CD14-positive monocyte (primary cell): ENCODE measurements at regions not wholly inside any gene's neighbourhood (a gene's known extent, or its start where the extent isn't known, plus 50 kb on each side); places are given as distances from the start of the nearest gene placed in this dataset.
A peak's percentile ranks its signal among the peaks of the same experiment; 100 is the strongest.

Experiments used
- DNase-seq, 3 donors: peaks; one replicate each; pipeline ENCODE4 v3.0.0-alpha.2; 2011 to 2022
- H2AFZ ChIP-seq: 2 replicates; pipeline ENCODE4 v1.6.0; 2012; ENCODE audit warnings: mild to moderate bottlenecking, low read depth, low read length, inconsistent platforms; ENCODE audit not compliant: insufficient read depth, poor library complexity, severe bottlenecking
- H3K27ac ChIP-seq, 2 donors: 1 replicate in 1 of 2; 2 replicates in 1 of 2; pipeline ENCODE4 v1.5.1; 2012 to 2013; ENCODE audit warnings: low read length in 2 of 2, control low read depth in 1 of 2, inconsistent platforms in 1 of 2, low read depth in 1 of 2, mild to moderate bottlenecking in 1 of 2
- H3K27me3 ChIP-seq, 2 donors: one replicate each; pipeline versions ENCODE4 v1.6.0 to v1.6.1; 2011 to 2013; ENCODE audit warnings: low read length in 2 of 2; ENCODE audit not compliant: control insufficient read depth in 2 of 2, insufficient read depth in 2 of 2
- H3K36me3 ChIP-seq, 2 donors: replicated peaks in 1 of 2; 1 replicate in 1 of 2; 2 replicates in 1 of 2; pipeline versions ENCODE4 v1.5.1 to v1.6.1; 2012 to 2013; ENCODE audit warnings: low read length in 2 of 2, control low read depth in 1 of 2, inconsistent platforms in 1 of 2, mild to moderate bottlenecking in 1 of 2; ENCODE audit not compliant: insufficient read depth in 2 of 2, control insufficient read depth in 1 of 2
- H3K4me1 ChIP-seq, 2 donors: 1 replicate in 1 of 2; 2 replicates in 1 of 2; pipeline versions ENCODE4 v1.5.1 to v1.6.1; 2012 to 2013; ENCODE audit warnings: low read length in 2 of 2, control low read depth in 1 of 2, inconsistent platforms in 1 of 2, mild to moderate bottlenecking in 1 of 2, moderate library complexity in 1 of 2; ENCODE audit not compliant: insufficient read depth in 2 of 2, control insufficient read depth in 1 of 2
- H3K4me2 ChIP-seq: replicated peaks from 2 replicates; pipeline ENCODE3; 2012; ENCODE audit warnings: low read length, moderate library complexity, mild to moderate bottlenecking; ENCODE audit not compliant: poor library complexity, severe bottlenecking; ENCODE audit errors: extremely low read depth
- H3K4me3 ChIP-seq, 3 experiments: fragments of 200-600 bp in 1 of 3; sonication (generic) in 1 of 3; replicated peaks in 1 of 3; 1 replicate in 2 of 3; 2 replicates in 1 of 3; pipeline ENCODE4 v1.5.1; 2011 to 2013; ENCODE audit warnings: low read length in 3 of 3, mild to moderate bottlenecking in 3 of 3, control low read depth in 2 of 3, low read depth in 2 of 3, inconsistent platforms in 1 of 3, moderate library complexity in 1 of 3
- H3K79me2 ChIP-seq: 2 replicates; pipeline ENCODE4 v1.6.0; 2012; ENCODE audit warnings: mild to moderate bottlenecking, control low read depth, inconsistent platforms, low read length, moderate library complexity; ENCODE audit not compliant: insufficient read depth
- H3K9ac ChIP-seq: 2 replicates; pipeline ENCODE4 v1.6.0; 2017; ENCODE audit warnings: low read length, mild to moderate bottlenecking; ENCODE audit not compliant: insufficient read depth, poor library complexity, severe bottlenecking
- H3K9me3 ChIP-seq, 2 donors: replicated peaks in 1 of 2; 1 replicate in 1 of 2; 2 replicates in 1 of 2; pipeline versions ENCODE4 v1.5.1 to v1.6.1; 2012 to 2013; ENCODE audit warnings: low read length in 2 of 2, control low read depth in 1 of 2; ENCODE audit not compliant: control insufficient read depth in 1 of 2, insufficient read depth in 1 of 2
- H4K20me1 ChIP-seq: 2 replicates; pipeline ENCODE4 v1.6.0; 2012; ENCODE audit warnings: mild to moderate bottlenecking, low read length, control low read depth, moderate library complexity; ENCODE audit not compliant: insufficient read depth
- H3K27ac Mint-ChIP-seq, 7 donors: one replicate each; pipeline ENCODE4 v1.8.0; 2020; ENCODE audit warnings: mild to moderate bottlenecking in 7 of 7, mixed read lengths in 7 of 7, moderate library complexity in 6 of 7, inconsistent platforms in 2 of 7
- H3K27me3 Mint-ChIP-seq, 3 donors: one replicate each; pipeline ENCODE4 v1.8.0; 2021 to 2022; ENCODE audit warnings: low read depth in 3 of 3, mild to moderate bottlenecking in 3 of 3, mixed read lengths in 3 of 3, moderate library complexity in 3 of 3, inconsistent platforms in 1 of 3
- H3K36me3 Mint-ChIP-seq, 2 donors: one replicate each; pipeline ENCODE4 v1.8.0; 2020; ENCODE audit warnings: mixed read lengths in 2 of 2, inconsistent platforms in 1 of 2, mild to moderate bottlenecking in 1 of 2
- H3K4me1 Mint-ChIP-seq: one replicate; pipeline ENCODE4 v1.8.0; 2020; ENCODE audit warnings: mild to moderate bottlenecking, mixed read lengths
- H3K4me3 Mint-ChIP-seq, 2 donors: one replicate each; pipeline ENCODE4 v1.8.0; 2020; ENCODE audit warnings: mild to moderate bottlenecking in 2 of 2, mixed read lengths in 2 of 2, moderate library complexity in 1 of 2
- H3K9me3 Mint-ChIP-seq, 7 donors: one replicate each; pipeline ENCODE4 v1.8.0; 2020 to 2022; ENCODE audit warnings: mixed read lengths in 7 of 7, mild to moderate bottlenecking in 6 of 7, moderate library complexity in 6 of 7, inconsistent platforms in 2 of 7
- WGBS: methylation state at CpG from one replicate; pipeline ENCODE4 v1.1.5; 2013; ENCODE audit warnings: missing lambda C conversion rate; ENCODE audit not compliant: insufficient coverage; 5-methylcytosine and 5-hydroxymethylcytosine counted together
- intact Hi-C, 2 donors: fragments of 100-400 bp; cut with micrococcal nuclease; formaldehyde crosslinking; loops; one replicate each; pipeline versions ENCODE4 v1.15.0 to v1.15.1; 2023
- TF ChIP-seq, protein P1 (sequence below): fragments of 200-600 bp; IDR thresholded peaks from one replicate; pipeline ENCODE4 v1.8.0; 2022; ENCODE audit warnings: antibody characterized with exemption, mild to moderate bottlenecking

DNA sequence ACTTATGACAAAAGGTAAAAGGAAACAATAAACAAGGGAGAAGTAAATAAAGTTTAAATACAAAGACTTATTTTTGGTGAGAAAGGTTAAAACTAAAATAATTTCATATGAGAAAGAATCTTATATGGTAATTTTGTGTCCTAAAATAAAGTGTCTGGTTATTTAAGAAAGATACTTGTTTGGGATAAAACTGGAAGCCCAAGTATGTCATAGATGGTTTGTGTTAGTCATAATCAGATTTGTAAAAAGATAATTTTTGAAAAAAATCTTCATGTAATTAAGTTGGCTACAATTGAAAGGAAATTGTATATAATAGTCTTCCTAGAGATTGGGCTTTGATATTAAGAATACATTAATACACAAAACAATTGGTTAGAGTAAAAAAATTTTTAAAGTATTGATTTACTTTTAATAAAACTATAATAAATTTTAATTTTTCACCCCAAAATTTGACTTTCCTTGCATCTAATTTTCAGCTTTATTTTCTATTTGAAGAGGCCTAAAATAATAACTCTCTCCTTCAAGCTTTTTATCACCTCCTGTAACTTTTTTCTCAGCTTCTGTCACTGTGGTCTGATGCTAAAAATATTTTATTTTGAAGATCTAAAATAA, 315.6 kb downstream of the SLITRK5 start:
- Histone ChIP-seq H2AFZ (no peak overlapping the region), H3K36me3 (no peaks in the 10 kb centered on the region), H3K9me3 (peaks cover 4 to 8% of the 10 kb centered on the region in 2 donors), H3K79me2 (no peaks in the 10 kb centered on the region), H4K20me1 (no peaks in the 10 kb centered on the region), H3K4me2 (no peak overlapping the region), H3K27ac (no peak overlapping the region), H3K9ac (no peak overlapping the region), H3K4me1 (no peaks in the 10 kb centered on the region), H3K4me3 (no peak overlapping the region), H3K27me3 (no peaks in the 10 kb centered on the region)
- Mint-ChIP-seq H3K4me3 (no peak overlapping the region), H3K9me3 (peaks cover 0 to 8% (median 7%) of the 10 kb centered on the region in 7 donors), H3K36me3 (no peaks in the 10 kb centered on the region), H3K27ac (no peak overlapping the region), H3K27me3 (no peaks in the 10 kb centered on the region), H3K4me1 (no peaks in the 10 kb centered on the region)
- no peak for DNase-seq
- intact Hi-C loops = no loop called here
- TF ChIP-seq, protein P1, sequence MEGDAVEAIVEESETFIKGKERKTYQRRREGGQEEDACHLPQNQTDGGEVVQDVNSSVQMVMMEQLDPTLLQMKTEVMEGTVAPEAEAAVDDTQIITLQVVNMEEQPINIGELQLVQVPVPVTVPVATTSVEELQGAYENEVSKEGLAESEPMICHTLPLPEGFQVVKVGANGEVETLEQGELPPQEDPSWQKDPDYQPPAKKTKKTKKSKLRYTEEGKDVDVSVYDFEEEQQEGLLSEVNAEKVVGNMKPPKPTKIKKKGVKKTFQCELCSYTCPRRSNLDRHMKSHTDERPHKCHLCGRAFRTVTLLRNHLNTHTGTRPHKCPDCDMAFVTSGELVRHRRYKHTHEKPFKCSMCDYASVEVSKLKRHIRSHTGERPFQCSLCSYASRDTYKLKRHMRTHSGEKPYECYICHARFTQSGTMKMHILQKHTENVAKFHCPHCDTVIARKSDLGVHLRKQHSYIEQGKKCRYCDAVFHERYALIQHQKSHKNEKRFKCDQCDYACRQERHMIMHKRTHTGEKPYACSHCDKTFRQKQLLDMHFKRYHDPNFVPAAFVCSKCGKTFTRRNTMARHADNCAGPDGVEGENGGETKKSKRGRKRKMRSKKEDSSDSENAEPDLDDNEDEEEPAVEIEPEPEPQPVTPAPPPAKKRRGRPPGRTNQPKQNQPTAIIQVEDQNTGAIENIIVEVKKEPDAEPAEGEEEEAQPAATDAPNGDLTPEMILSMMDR = no peak

DNA sequence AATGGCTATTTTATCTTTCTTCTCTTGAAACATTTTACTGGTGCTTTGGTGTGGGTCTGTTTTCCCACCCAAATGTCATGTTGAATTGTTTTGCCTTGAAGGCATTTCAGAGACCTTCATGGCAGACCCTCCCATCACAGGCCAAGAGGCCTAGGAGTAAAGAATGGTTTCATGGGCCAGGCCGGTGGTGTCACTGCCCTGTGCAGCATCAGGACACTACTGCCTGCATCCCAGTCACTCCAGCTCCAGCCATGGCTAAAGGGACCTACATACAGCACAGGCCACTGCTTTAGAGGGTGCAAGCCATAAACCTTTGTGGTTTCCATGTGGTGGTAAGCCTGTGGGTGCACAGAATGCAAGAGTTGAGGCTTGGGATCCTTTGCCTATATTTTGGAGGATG, 326.9 kb downstream of the SLITRK5 start:
- Mint-ChIP-seq H3K4me1 (no peaks in the 10 kb centered on the region), H3K27me3 (no peaks in the 10 kb centered on the region), H3K27ac (peak overlapping the region in 1 of 7 donors; percentile 49), H3K4me3 (no peak overlapping the region), H3K36me3 (no peaks in the 10 kb centered on the region), H3K9me3 (peaks cover 7 to 14% (median 10%) of the 10 kb centered on the region in 7 donors)
- Histone ChIP-seq H3K9ac (no peak overlapping the region), H3K79me2 (no peaks in the 10 kb centered on the region), H3K36me3 (no peaks in the 10 kb centered on the region), H3K4me2 (no peak overlapping the region), H4K20me1 (no peaks in the 10 kb centered on the region), H3K9me3 (peaks cover 5 to 9% of the 10 kb centered on the region in 2 donors), H3K4me1 (no peaks in the 10 kb centered on the region), H3K27ac (no peak overlapping the region), H3K27me3 (no peaks in the 10 kb centered on the region), H3K4me3 (no peak overlapping the region), H2AFZ (no peak overlapping the region)
- DNase-seq = no peak
- TF ChIP-seq, protein P1 = no peak
- intact Hi-C loops = no loop called here
- WGBS = no CpG with 5 or more reads among the region's 1 CpG
